ENCODE measurements at regions not wholly inside any gene's neighbourhood (a gene's known extent, or its start where the extent isn't known, plus 50 kb on each side); places are given as distances from the start of the nearest gene placed in this dataset.
A peak's percentile ranks its signal among the peaks of the same experiment; 100 is the strongest.

- Histone ChIP-seq H3K27me3 (ENCODE audit: control insufficient read depth in 3 of 3, insufficient read depth in 3 of 3, low read length in 2 of 3) (no peaks in the 10 kb centered on the region), H3K4me3 (no peak overlapping the region), H3K9ac (ENCODE audit: insufficient read depth in 1 of 2, low read length in 2 of 2) (no peak overlapping the region), H3K4me1 (ENCODE audit: control insufficient read depth in 5 of 5, insufficient read depth in 5 of 5, low read length in 5 of 5) (peaks cover 0 to 15% (median 0%) of the 10 kb centered on the region in 5 donors), H3K27ac (ENCODE audit: low read depth in 1 of 2, low read length in 1 of 2) (no peak overlapping the region), H3K36me3 (ENCODE audit: control insufficient read depth in 4 of 4, insufficient read depth in 4 of 4, low read length in 4 of 4) (no peaks in the 10 kb centered on the region), H3K9me3 (ENCODE audit: control insufficient read depth in 4 of 4, insufficient read depth in 3 of 4, low read length in 3 of 4) (peaks cover 0 to under 1% (median 0%) of the 10 kb centered on the region in 4 donors)
- DNase-seq = peak in 2 of 3 donors; percentile 63 to 71
- WGBS, 2 donors = 60 to 82% methylated on average over 2 of the region's 2 CpGs
- no peak for TF ChIP-seq CTCF (IDR thresholded peaks at IDR 0.05; ENCODE audit: control extremely low read depth, extremely low read depth)
- no peak for ATAC-seq (ENCODE audit: insufficient read depth, low FRiP score)
These were observed 395.1 kb downstream of the RAPGEF2 start for GRCh38 chr4:159497936-159498335.

DNA sequence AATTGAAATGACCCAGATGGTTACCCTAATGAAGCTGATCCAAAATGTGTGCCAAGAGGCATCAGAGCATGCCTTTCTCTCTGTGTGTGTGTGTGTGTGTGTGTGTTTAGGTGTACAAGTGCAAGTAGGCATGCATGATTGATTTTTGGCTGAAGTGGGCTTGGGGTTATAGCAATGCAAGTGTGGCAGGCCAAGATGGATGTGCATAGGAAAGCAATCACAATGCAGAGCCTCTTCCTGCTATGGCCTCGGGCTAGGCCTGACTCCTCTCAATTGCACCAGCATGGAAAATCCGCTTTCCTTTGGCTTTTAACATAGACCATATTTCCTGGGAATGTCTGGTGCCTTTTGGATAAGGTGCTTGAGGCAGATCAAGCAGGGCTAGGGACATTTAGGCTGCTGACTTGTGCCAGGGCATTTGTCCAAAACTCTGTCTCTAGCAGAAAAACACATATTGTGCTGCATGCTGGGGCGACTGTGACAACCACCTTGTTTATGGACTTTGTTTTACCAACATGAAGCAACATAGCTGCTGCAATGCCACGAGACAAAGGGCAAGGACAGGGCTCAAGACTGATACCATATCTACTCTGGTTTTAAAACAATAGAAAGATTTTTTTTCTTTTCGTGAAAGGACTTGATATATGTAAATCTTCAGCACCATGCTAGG lies 395.7 kb downstream of the RAPGEF2 start:
- H3K27me3 ChIP-seq (ENCODE audit: control insufficient read depth in 3 of 3, insufficient read depth in 3 of 3, low read length in 2 of 3) = peaks cover 0 to 3% (median 0%) of the 10 kb centered on the region in 3 donors
- TF ChIP-seq CTCF (IDR thresholded peaks at IDR 0.05; ENCODE audit: control extremely low read depth, extremely low read depth) = no peak
- H3K9me3 ChIP-seq (ENCODE audit: control insufficient read depth in 4 of 4, insufficient read depth in 3 of 4, low read length in 3 of 4) = no peaks in the 10 kb centered on the region
- no peak overlapping the region for H3K27ac ChIP-seq (ENCODE audit: low read depth in 1 of 2, low read length in 1 of 2)
- ATAC-seq (ENCODE audit: insufficient read depth, low FRiP score) (no peak), DNase-seq (peak; percentile 19 to 60 (median 49))
- H3K36me3 ChIP-seq (ENCODE audit: control insufficient read depth in 4 of 4, insufficient read depth in 4 of 4, low read length in 4 of 4) = no peaks in the 10 kb centered on the region
- no peak overlapping the region for H3K4me3 ChIP-seq
- peaks cover 0 to 15% (median 0%) of the 10 kb centered on the region in 5 donors for H3K4me1 ChIP-seq (ENCODE audit: control insufficient read depth in 5 of 5, insufficient read depth in 5 of 5, low read length in 5 of 5)
- WGBS, 2 donors = 62 to 81% methylated on average over 5 of the region's 5 CpGs
- no peak overlapping the region for H3K9ac ChIP-seq (ENCODE audit: insufficient read depth in 1 of 2, low read length in 2 of 2)

GRCh38 chr4:159500861-159501260 lies 398.0 kb downstream of the RAPGEF2 start:
- Histone ChIP-seq H3K27me3 (ENCODE audit: control insufficient read depth in 3 of 3, insufficient read depth in 3 of 3, low read length in 2 of 3) (peaks cover 0 to 3% (median 0%) of the 10 kb centered on the region in 3 donors), H3K9me3 (ENCODE audit: control insufficient read depth in 4 of 4, insufficient read depth in 3 of 4, low read length in 3 of 4) (no peaks in the 10 kb centered on the region), H3K4me3 (no peak overlapping the region), H3K4me1 (ENCODE audit: control insufficient read depth in 5 of 5, insufficient read depth in 5 of 5, low read length in 5 of 5) (peaks cover 0 to 23% (median 0%) of the 10 kb centered on the region in 5 donors), H3K9ac (ENCODE audit: insufficient read depth in 1 of 2, low read length in 2 of 2) (no peak overlapping the region), H3K27ac (ENCODE audit: low read depth in 1 of 2, low read length in 1 of 2) (no peak overlapping the region), H3K36me3 (ENCODE audit: control insufficient read depth in 4 of 4, insufficient read depth in 4 of 4, low read length in 4 of 4) (no peaks in the 10 kb centered on the region)
- no peak for DNase-seq
- WGBS, 2 donors = 73 to 77% methylated on average over 2 of the region's 2 CpGs
- no peak for TF ChIP-seq CTCF (IDR thresholded peaks at IDR 0.05; ENCODE audit: control extremely low read depth, extremely low read depth)
- no peak for ATAC-seq (ENCODE audit: insufficient read depth, low FRiP score)

Measured in lung (tissue), 11 donors.